SK-N-MC (cell line): ENCODE measurements at regions not wholly inside any gene's neighbourhood (a gene's known extent, or its start where the extent isn't known, plus 50 kb on each side); places are given as distances from the start of the nearest gene placed in this dataset.

Experiments
- DNase-seq: peaks from one replicate; pipeline ENCODE4 v3.0.0-alpha.2; 2011; ENCODE audit warnings: low read depth, low spot score
- H3K27ac ChIP-seq: fragments of 200-600 bp; sonication (generic); 2 replicates; pipeline ENCODE4 v1.5.1; 2016; ENCODE audit warnings: mixed run types
- H3K36me3 ChIP-seq: fragments of 200-600 bp; sonication (generic); 2 replicates; pipeline ENCODE4 v1.6.1; 2017; ENCODE audit warnings: antibody characterized with exemption, low read length, mixed read lengths; ENCODE audit not compliant: insufficient read depth
- H3K4me3 ChIP-seq: fragments of 200-600 bp; sonication (generic); 2 replicates; pipeline ENCODE4 v1.5.1; 2016
- H3K9ac ChIP-seq: fragments of 200-600 bp; sonication (generic); 2 replicates; pipeline ENCODE4 v1.8.0; 2017; ENCODE audit warnings: mixed run types, mixed read lengths; ENCODE audit not compliant: insufficient read length
- H3K9me3 ChIP-seq: fragments of 200-600 bp; sonication (generic); 2 replicates; pipeline ENCODE4 v1.6.1; 2017; ENCODE audit warnings: low read depth, mild to moderate bottlenecking, antibody characterized with exemption, low read length, moderate library complexity, mixed read lengths
- EZH2 ChIP-seq: fragments of 200-600 bp; sonication (generic); IDR thresholded peaks from one replicate; pipeline ENCODE4 v1.6.1; 2017; ENCODE audit warnings: antibody characterized with exemption
- FOXP2 ChIP-seq: optimal IDR thresholded peaks from 2 replicates; pipeline ENCODE3; 2011; ENCODE audit warnings: mild to moderate bottlenecking, moderate library complexity; ENCODE audit not compliant: insufficient read depth; ENCODE audit errors: extremely low read length, control extremely low read depth
- POLR2AphosphoS5 ChIP-seq: IDR thresholded peaks from 2 replicates; pipeline ENCODE4 v1.6.1; 2012; ENCODE audit warnings: mild to moderate bottlenecking, low read depth, low read length, borderline replicate concordance

DNA sequence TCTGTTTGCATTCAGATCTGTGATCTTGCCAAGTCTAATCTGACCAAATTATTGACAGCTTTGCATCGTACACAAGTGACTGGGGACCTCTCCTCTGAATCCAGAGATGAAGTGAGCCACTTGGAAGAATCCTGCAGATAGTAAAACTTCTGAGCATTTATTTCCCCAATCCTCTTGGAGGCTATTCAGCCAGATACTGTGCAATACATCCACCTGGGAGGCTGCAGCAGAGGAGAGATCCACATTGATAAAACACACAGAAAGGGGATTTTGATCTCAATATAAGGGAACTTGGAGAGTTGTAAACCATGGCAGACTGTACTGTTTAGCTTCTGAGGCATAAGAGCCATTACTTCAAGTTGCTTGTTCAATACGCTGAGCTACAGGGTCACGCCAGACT is 654.6 kb downstream of the MTRR start:
- Histone ChIP-seq H3K9me3 (no peaks in the 10 kb centered on the region), H3K9ac (no peak overlapping the region), H3K36me3 (no peaks in the 10 kb centered on the region), H3K27ac (no peak overlapping the region), H3K4me3 (no peak overlapping the region)
- TF ChIP-seq EZH2 (no peak), FOXP2 (no peak), POLR2AphosphoS5 (no peak)
- DNase-seq: no peak

- Histone ChIP-seq H3K9ac (no peak overlapping the region), H3K9me3 (no peaks in the 10 kb centered on the region), H3K36me3 (no peaks in the 10 kb centered on the region), H3K27ac (no peak overlapping the region), H3K4me3 (no peak overlapping the region)
- no peak for DNase-seq
- no peak for TF ChIP-seq FOXP2
- no peak for TF ChIP-seq EZH2
- TF ChIP-seq POLR2AphosphoS5: no peak
These were observed 656.9 kb downstream of the MTRR start for GRCh38 chr5:8525819-8526218.

- Histone ChIP-seq H3K9me3 (no peaks in the 10 kb centered on the region), H3K9ac (no peak overlapping the region), H3K4me3 (no peak overlapping the region), H3K27ac (no peak overlapping the region), H3K36me3 (no peaks in the 10 kb centered on the region)
- TF ChIP-seq FOXP2 (no peak), EZH2 (no peak), POLR2AphosphoS5 (no peak)
- DNase-seq: no peak
These were observed 659.2 kb downstream of the MTRR start for GRCh38 chr5:8528106-8528505.

DNA sequence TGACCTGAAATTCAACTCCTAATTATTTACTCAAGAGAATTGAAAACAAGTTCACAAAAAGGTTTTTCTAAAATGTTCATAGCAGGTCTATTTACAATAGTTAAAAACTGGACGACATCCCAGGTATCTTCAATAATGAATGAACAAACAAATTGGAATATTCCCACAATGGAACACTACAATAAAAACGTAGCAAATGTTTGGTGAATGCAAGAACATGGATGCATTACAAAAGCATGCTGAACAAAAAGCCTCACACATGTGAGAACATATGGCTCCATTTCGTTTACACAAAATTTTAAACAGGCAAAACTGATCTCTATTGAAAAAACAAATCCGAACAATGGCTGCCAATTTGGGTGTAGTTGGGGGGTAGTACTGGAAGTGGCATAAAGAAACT is 669.9 kb downstream of the MTRR start:
- no peak for TF ChIP-seq POLR2AphosphoS5
- TF ChIP-seq EZH2: no peak
- no peak for TF ChIP-seq FOXP2
- Histone ChIP-seq H3K36me3 (no peaks in the 10 kb centered on the region), H3K4me3 (no peak overlapping the region), H3K9me3 (no peaks in the 10 kb centered on the region), H3K9ac (no peak overlapping the region), H3K27ac (no peak overlapping the region)
- no peak for DNase-seq

DNA sequence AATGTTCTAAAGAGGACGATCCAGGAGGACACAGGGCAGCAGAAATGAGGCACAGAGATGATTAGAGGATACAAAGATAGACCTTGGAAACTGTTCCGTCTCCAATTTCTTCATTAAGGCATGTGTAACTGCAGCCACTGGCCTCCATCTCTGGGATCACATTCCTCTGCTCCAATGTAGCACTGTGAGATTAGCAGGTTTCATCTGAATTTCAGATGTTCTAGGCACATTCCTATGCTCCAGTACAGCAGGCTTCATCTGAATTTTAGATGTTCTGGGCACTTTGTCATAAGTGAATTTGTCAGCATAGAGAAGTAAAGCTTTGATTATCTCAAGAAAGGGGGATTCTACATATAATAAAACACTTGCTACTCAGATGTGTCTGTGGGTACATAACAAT is 671.4 kb downstream of the MTRR start:
- H3K36me3 ChIP-seq: no peaks in the 10 kb centered on the region
- H3K4me3 ChIP-seq: no peak overlapping the region
- H3K9me3 ChIP-seq: no peaks in the 10 kb centered on the region
- no peak overlapping the region for H3K9ac ChIP-seq
- H3K27ac ChIP-seq: no peak overlapping the region
- TF ChIP-seq EZH2 (no peak), FOXP2 (no peak), POLR2AphosphoS5 (no peak)
- no peak for DNase-seq

GRCh38 chr5:8550921-8551320 is 682.0 kb downstream of the MTRR start:
- Histone ChIP-seq H3K36me3 (no peaks in the 10 kb centered on the region), H3K27ac (no peak overlapping the region)
- DNase-seq: no peak

GRCh38 chr5:8553364-8553763 is 684.4 kb downstream of the MTRR start:
- H3K27ac ChIP-seq: no peak overlapping the region
- H3K9me3 ChIP-seq: no peaks in the 10 kb centered on the region
- no peak for DNase-seq
- TF ChIP-seq FOXP2 (no peak), POLR2AphosphoS5 (no peak), EZH2 (no peak)
- no peak overlapping the region for H3K4me3 ChIP-seq
- no peaks in the 10 kb centered on the region for H3K36me3 ChIP-seq
- no peak overlapping the region for H3K9ac ChIP-seq

More at GRCh38 chr5:8550921-8551320, 682.0 kb downstream of the MTRR start:
- no peak overlapping the region for H3K4me3 ChIP-seq
- TF ChIP-seq FOXP2 (no peak), EZH2 (no peak), POLR2AphosphoS5 (no peak)
- H3K9ac ChIP-seq: no peak overlapping the region
- H3K9me3 ChIP-seq: no peaks in the 10 kb centered on the region

DNA sequence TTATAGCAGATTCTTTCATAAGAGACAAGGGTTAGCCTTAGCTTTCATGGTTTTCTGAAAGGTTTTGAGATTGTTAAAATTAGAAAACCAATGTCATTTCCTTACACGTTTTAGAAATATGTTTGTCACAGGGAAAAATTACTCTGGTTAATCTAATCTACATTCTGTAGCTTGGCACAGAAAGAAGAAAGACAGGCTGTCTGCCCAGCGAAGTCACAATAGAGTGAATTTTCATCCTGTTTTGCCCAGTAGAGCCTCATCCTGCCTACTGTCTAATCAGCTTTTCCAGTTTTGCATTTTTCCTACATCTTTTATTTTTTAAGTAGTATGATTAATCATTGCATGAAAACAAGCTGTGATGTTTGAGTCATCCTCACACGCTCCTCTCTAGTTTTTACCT is 688.8 kb downstream of the MTRR start:
- TF ChIP-seq POLR2AphosphoS5 (no peak), EZH2 (no peak), FOXP2 (no peak)
- H3K9me3 ChIP-seq: no peaks in the 10 kb centered on the region
- DNase-seq: no peak

DNA sequence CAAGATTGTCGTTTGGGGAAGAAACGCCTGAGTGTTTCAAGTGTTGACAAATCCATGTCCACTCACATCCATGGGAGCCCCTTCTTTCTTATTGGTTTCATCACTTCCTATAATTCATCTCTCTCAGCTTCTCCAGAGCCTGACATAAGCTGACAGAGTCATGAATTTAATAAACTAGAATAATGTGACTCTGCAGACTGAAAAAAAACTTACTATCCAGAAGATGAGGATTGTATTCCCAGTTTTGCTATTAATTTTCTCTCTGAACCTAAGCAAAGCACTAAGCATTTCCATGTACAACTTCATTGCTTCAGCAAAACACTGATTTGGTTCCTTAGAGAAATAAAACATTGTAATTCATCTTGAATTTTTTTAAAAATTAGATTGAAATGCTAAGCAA is 691.8 kb downstream of the MTRR start:
- no peak overlapping the region for H3K27ac ChIP-seq
- H3K4me3 ChIP-seq: no peak overlapping the region
- TF ChIP-seq POLR2AphosphoS5 (no peak), FOXP2 (no peak), EZH2 (no peak)
- DNase-seq: no peak
- no peak overlapping the region for H3K9ac ChIP-seq
- no peaks in the 10 kb centered on the region for H3K36me3 ChIP-seq
- no peaks in the 10 kb centered on the region for H3K9me3 ChIP-seq

More for the DNA sequence above, 688.8 kb downstream of the MTRR start:
- H3K36me3 ChIP-seq: no peaks in the 10 kb centered on the region
- no peak overlapping the region for H3K27ac ChIP-seq
- no peak overlapping the region for H3K9ac ChIP-seq
- no peak overlapping the region for H3K4me3 ChIP-seq
